Heart left ventricle (tissue), 13 donors: ENCODE measurements at regions not wholly inside any gene's neighbourhood (a gene's known extent, or its start where the extent isn't known, plus 50 kb on each side); places are given as distances from the start of the nearest gene placed in this dataset.

Experiments used
- CTCF ChIP-seq, 12 donors: fragments of 200-600 bp; sonication (generic) in 4 of 12; IDR thresholded peaks; one replicate each; pipeline versions ENCODE4 v1.5.0 to v1.8.0; 2018 to 2022; ENCODE audit warnings: antibody characterized with exemption in 12 of 12, mild to moderate bottlenecking in 5 of 12
- POLR2A ChIP-seq, 2 donors: fragments of 450-650 bp; IDR thresholded peaks; one replicate each; pipeline ENCODE4 v1.6.1; 2017; ENCODE audit warnings: antibody characterized with exemption in 2 of 2, mild to moderate bottlenecking in 2 of 2, moderate library complexity in 2 of 2
- donor health status: ischemic (EF 13 %, LVEDD 7.1; RV severe dilation, severe dysfunction).
- donor health status: DM: no; HTN: yes; CAD: no.
- donor health status: DM: no; HTN: no; CAD: no.
- donor health status: ischemic (EF 25% LVEDD 6.9; RV normal size, moderate dysfunction).
- donor health status: ischemic (EF 25% LVEDD 5.7; RV mildly dilated, moderate dysfunction).
- donor health status: ischemic (EF 35%, LVEDD 5.7; RV mildly dilated, moderate dysfunction).
- donor health status: nonischemic (EF 11% LVEDD 7.7; RV severe dilation, severe dysfunction).
- donor health status: DM: yes; HTN: yes; CAD: no.
- donor health status: PGD.
- donor health status: ischemic (EF 29% LVEDD 5.4; RV normal size, mild dysfunction).
- donor health status: nonischemic (EF 23%, LVEDD 6.1; RV moderate dilation, normal function).

GRCh38 chr20:61052776-61053442 is 199.2 kb upstream of the CDH4 start:
- TF ChIP-seq CTCF (IDR thresholded peaks at IDR 0.05) (no peak), POLR2A (IDR thresholded peaks at IDR 0.05) (no peak)
